Neural crest cell (in vitro differentiated cells): ENCODE measurements at regions not wholly inside any gene's neighbourhood (a gene's known extent, or its start where the extent isn't known, plus 50 kb on each side); places are given as distances from the start of the nearest gene placed in this dataset.
A peak's percentile ranks its signal among the peaks of the same experiment; 100 is the strongest.

Source experiments
- DNase-seq: peaks from one replicate; pipeline ENCODE4 v3.0.0; 2021; ENCODE audit warnings: low read depth, mixed read lengths, low spot score
- H3K27ac Mint-ChIP-seq: one replicate; pipeline ENCODE4 v1.8.0; 2021; ENCODE audit warnings: mild to moderate bottlenecking, mixed read lengths; ENCODE audit not compliant: unreplicated experiment
- H3K27me3 Mint-ChIP-seq: 2 replicates; pipeline ENCODE4 v1.8.0; 2021; ENCODE audit warnings: low read depth, mild to moderate bottlenecking, mixed read lengths
- H3K36me3 Mint-ChIP-seq: 2 replicates; pipeline ENCODE4 v1.8.0; 2021; ENCODE audit warnings: low read depth, mild to moderate bottlenecking, mixed read lengths
- H3K4me1 Mint-ChIP-seq: 2 replicates; pipeline ENCODE4 v1.8.0; 2021; ENCODE audit warnings: mixed read lengths
- H3K4me3 Mint-ChIP-seq: one replicate; pipeline ENCODE4 v1.8.0; 2021; ENCODE audit warnings: mild to moderate bottlenecking, mixed read lengths
- H3K9me3 Mint-ChIP-seq: 2 replicates; pipeline ENCODE4 v1.8.0; 2021; ENCODE audit warnings: mixed read lengths
- TF ChIP-seq, protein P1 (sequence below): fragments of 200-600 bp; sonication (generic); conservative IDR thresholded peaks from 2 replicates; pipeline ENCODE4 v1.5.0; 2021; ENCODE audit warnings: antibody characterized with exemption, mild to moderate bottlenecking

GRCh38 chr1:101135526-101135925, 101.3 kb upstream of the S1PR1 start:
- Mint-ChIP-seq H3K4me3 (no peak overlapping the region), H3K36me3 (no peaks in the 10 kb centered on the region), H3K9me3 (no peaks in the 10 kb centered on the region), H3K27me3 (no peaks in the 10 kb centered on the region), H3K27ac (no peak overlapping the region), H3K4me1 (peaks cover 12% of the 10 kb centered on the region)
- TF ChIP-seq, protein P1, sequence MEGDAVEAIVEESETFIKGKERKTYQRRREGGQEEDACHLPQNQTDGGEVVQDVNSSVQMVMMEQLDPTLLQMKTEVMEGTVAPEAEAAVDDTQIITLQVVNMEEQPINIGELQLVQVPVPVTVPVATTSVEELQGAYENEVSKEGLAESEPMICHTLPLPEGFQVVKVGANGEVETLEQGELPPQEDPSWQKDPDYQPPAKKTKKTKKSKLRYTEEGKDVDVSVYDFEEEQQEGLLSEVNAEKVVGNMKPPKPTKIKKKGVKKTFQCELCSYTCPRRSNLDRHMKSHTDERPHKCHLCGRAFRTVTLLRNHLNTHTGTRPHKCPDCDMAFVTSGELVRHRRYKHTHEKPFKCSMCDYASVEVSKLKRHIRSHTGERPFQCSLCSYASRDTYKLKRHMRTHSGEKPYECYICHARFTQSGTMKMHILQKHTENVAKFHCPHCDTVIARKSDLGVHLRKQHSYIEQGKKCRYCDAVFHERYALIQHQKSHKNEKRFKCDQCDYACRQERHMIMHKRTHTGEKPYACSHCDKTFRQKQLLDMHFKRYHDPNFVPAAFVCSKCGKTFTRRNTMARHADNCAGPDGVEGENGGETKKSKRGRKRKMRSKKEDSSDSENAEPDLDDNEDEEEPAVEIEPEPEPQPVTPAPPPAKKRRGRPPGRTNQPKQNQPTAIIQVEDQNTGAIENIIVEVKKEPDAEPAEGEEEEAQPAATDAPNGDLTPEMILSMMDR, result no peak
- no peak for DNase-seq

DNA sequence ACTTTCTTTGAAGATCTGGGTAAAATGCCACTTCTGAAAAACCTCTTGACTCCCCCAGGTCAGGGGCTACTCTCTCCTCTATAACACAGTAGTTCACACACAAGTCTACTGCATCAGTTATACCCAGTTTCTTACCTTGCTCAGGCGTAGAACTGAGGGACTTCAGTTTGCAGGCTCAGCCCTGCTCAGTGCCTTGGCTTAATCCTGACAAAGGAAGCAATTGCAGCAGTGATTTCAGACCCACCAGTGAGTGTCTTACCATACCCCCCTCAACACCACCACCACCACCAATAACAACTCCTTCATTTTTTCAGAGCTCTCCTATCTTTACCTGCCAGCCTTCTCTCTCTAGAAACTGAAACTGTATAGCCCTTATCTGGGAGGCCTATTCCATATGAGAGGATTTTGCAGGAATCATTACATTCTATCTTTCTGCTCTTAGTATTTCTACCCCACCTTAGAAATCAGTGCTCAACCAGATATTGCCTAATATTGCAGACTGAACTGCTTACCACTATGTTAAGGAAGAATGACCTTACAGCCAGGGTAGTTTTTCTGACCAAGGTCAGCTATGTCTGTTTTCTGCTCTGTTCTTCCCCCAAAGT, 105.5 kb upstream of the S1PR1 start:
- peaks cover 10% of the 10 kb centered on the region for H3K4me1 Mint-ChIP-seq
- TF ChIP-seq, protein P1, result no peak
- no peaks in the 10 kb centered on the region for H3K36me3 Mint-ChIP-seq
- H3K27me3 Mint-ChIP-seq, result no peaks in the 10 kb centered on the region
- H3K27ac Mint-ChIP-seq, result peak overlapping the region; percentile 9
- H3K9me3 Mint-ChIP-seq, result no peaks in the 10 kb centered on the region
- no peak for DNase-seq
- H3K4me3 Mint-ChIP-seq, result no peak overlapping the region

GRCh38 chr1:101130673-101131072, 105.1 kb upstream of the DPH5 start:
- no peak for DNase-seq
- Mint-ChIP-seq H3K27me3 (no peaks in the 10 kb centered on the region), H3K27ac (no peak overlapping the region), H3K4me1 (peaks cover 7% of the 10 kb centered on the region), H3K9me3 (no peaks in the 10 kb centered on the region), H3K4me3 (no peak overlapping the region), H3K36me3 (no peaks in the 10 kb centered on the region)
- TF ChIP-seq, protein P1, result no peak

- H3K4me1 Mint-ChIP-seq, result peaks cover 11% of the 10 kb centered on the region
- DNase-seq, result no peak
- H3K4me3 Mint-ChIP-seq, result no peak overlapping the region
- no peaks in the 10 kb centered on the region for H3K27me3 Mint-ChIP-seq
- H3K27ac Mint-ChIP-seq, result no peak overlapping the region
- no peaks in the 10 kb centered on the region for H3K36me3 Mint-ChIP-seq
- TF ChIP-seq, protein P1, result no peak
- H3K9me3 Mint-ChIP-seq, result no peaks in the 10 kb centered on the region
These were observed 103.3 kb upstream of the DPH5 start for GRCh38 chr1:101128846-101129245.

GRCh38 chr1:101128211-101128727, 102.7 kb upstream of the DPH5 start:
- no peak for DNase-seq
- Mint-ChIP-seq H3K27me3 (no peaks in the 10 kb centered on the region), H3K27ac (no peak overlapping the region), H3K9me3 (no peaks in the 10 kb centered on the region), H3K4me1 (peaks cover 11% of the 10 kb centered on the region), H3K36me3 (no peaks in the 10 kb centered on the region), H3K4me3 (no peak overlapping the region)
- TF ChIP-seq, protein P1, result no peak
